GM18507 (cell line): ENCODE measurements at regions not wholly inside any gene's neighbourhood (a gene's known extent, or its start where the extent isn't known, plus 50 kb on each side); places are given as distances from the start of the nearest gene placed in this dataset.
A peak's percentile ranks its signal among the peaks of the same experiment; 100 is the strongest.

ENCODE experiments used
- DNase-seq: peaks from one replicate; pipeline ENCODE4 v3.0.0; 2011; ENCODE audit warnings: low read depth; ENCODE audit not compliant: insufficient read length; ENCODE audit errors: extremely low spot score
- FAIRE-seq: peaks from 2 replicates; lab custom pipeline; 2011; peaks lifted over from hg19 to GRCh38; lab: Jason Lieb, UNC

- peak; percentile 97 for FAIRE-seq
- peak; percentile 4 for DNase-seq
Measured at GRCh38 chr3:180278583-180279188, 241.9 kb upstream of the PEX5L start.

GRCh38 chr3:180280555-180280954 lies 243.8 kb upstream of the PEX5L start:
- DNase-seq (no peak), FAIRE-seq (no peak)

- FAIRE-seq = no peak
Measured at GRCh38 chr3:180282386-180282785, 245.6 kb upstream of the PEX5L start.

GRCh38 chr3:180283251-180283650 lies 246.5 kb upstream of the PEX5L start:
- FAIRE-seq = no peak
- no peak for DNase-seq

More at GRCh38 chr3:180282386-180282785, 245.6 kb upstream of the PEX5L start:
- DNase-seq = no peak

- FAIRE-seq (no peak), DNase-seq (no peak)
Measured at GRCh38 chr3:180284331-180285110, 247.8 kb upstream of the PEX5L start.

GRCh38 chr3:180287703-180288102 lies 251.0 kb upstream of the PEX5L start:
- no peak for DNase-seq
- FAIRE-seq = no peak

- DNase-seq (no peak), FAIRE-seq (no peak)
Measured at GRCh38 chr3:180288816-180289215, 252.1 kb upstream of the PEX5L start.

GRCh38 chr3:180290300-180290699 lies 253.6 kb upstream of the PEX5L start:
- FAIRE-seq (no peak), DNase-seq (no peak)

- FAIRE-seq (no peak), DNase-seq (no peak)
Measured at GRCh38 chr3:180294282-180295027, 257.7 kb upstream of the PEX5L start.

GRCh38 chr3:180295811-180296210 lies 259.1 kb upstream of the PEX5L start:
- DNase-seq = no peak

GRCh38 chr3:180296971-180297370 lies 260.2 kb upstream of the PEX5L start:
- FAIRE-seq = no peak
- DNase-seq = no peak

More at GRCh38 chr3:180295811-180296210, 259.1 kb upstream of the PEX5L start:
- FAIRE-seq = no peak

GRCh38 chr3:180306155-180306554 lies 269.4 kb upstream of the PEX5L start:
- FAIRE-seq (no peak), DNase-seq (no peak)

GRCh38 chr3:180306691-180307090 lies 270.0 kb upstream of the PEX5L start:
- no peak for FAIRE-seq
- DNase-seq = no peak

GRCh38 chr3:180311242-180311641 lies 274.5 kb upstream of the PEX5L start:
- FAIRE-seq = peak; percentile 12
- no peak for DNase-seq

- FAIRE-seq = no peak
Measured at GRCh38 chr3:180316321-180316720, 279.6 kb upstream of the PEX5L start.

GRCh38 chr3:180319461-180319860 lies 282.5 kb upstream of the TTC14 start:
- no peak for FAIRE-seq

More at GRCh38 chr3:180316321-180316720, 279.6 kb upstream of the PEX5L start:
- DNase-seq = no peak

GRCh38 chr3:180320631-180321030 lies 281.3 kb upstream of the TTC14 start:
- no peak for DNase-seq

More at GRCh38 chr3:180319461-180319860, 282.5 kb upstream of the TTC14 start:
- no peak for DNase-seq

GRCh38 chr3:180321534-180321933 lies 280.4 kb upstream of the TTC14 start:
- no peak for FAIRE-seq

More at GRCh38 chr3:180320631-180321030, 281.3 kb upstream of the TTC14 start:
- no peak for FAIRE-seq

GRCh38 chr3:180322829-180323228 lies 279.1 kb upstream of the TTC14 start:
- DNase-seq = no peak
- no peak for FAIRE-seq

More at GRCh38 chr3:180321534-180321933, 280.4 kb upstream of the TTC14 start:
- no peak for DNase-seq

- no peak for DNase-seq
- FAIRE-seq = no peak
Measured at GRCh38 chr3:180324791-180325190, 277.2 kb upstream of the TTC14 start.
